ENCODE measurements at regions not wholly inside any gene's neighbourhood (a gene's known extent, or its start where the extent isn't known, plus 50 kb on each side); places are given as distances from the start of the nearest gene placed in this dataset.

DNA sequence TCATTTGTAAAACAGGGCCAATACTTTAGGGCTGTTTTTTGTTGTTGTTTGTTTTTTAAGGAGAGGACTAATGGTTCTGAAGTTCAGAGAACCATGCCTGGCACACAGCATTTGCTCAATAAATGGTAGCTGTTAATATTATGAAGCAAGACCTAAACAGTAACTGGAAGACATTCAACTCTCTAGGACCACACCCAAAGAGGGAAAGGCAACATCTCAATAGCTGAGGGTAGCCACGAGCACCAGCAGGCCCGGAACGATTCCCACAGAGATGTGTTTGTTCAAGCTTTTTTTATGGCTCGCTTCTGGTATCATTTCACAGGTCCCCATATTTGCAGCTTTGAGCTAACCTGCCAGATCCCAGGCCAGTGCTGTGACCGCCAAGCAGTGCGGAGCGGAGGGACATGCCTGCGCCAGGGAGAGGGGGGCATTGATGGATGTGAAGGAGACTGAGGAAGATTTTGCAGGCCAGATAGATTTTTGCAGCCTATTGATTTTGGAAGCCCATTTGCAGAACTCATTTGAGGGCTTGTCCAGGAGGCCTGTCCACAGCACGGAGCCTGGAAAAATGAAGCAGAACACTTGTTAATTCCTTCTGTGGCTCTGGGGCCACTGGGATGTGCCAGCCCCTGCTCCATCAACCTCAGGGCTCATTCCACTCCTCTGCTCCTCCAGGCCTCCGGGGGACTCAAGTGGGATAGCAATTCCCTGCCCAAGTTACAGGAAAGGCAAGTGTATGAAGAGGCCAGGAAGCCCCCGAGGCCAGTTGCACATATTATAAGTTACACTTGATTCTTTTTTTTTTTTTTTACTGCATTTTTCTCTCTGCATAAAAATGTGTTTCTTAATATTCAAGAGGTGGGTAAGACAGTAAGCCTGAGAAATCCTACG, 57.3 kb upstream of the FGFR2 start:
- no peak overlapping the region for H3K4me2 ChIP-seq
- H3K27ac ChIP-seq = no peak overlapping the region
- no peaks in the 10 kb centered on the region for H3K27me3 ChIP-seq (ENCODE audit: insufficient read depth, low read depth)
- H3K9ac ChIP-seq = no peak overlapping the region
- no peaks in the 10 kb centered on the region for H3K36me3 ChIP-seq (ENCODE audit: insufficient read depth)
- no peaks in the 10 kb centered on the region for H4K20me1 ChIP-seq (ENCODE audit: insufficient read depth)
- no peaks in the 10 kb centered on the region for H3K79me2 ChIP-seq (ENCODE audit: insufficient read depth, low read depth)
- H2AFZ ChIP-seq (ENCODE audit: low read depth) = no peak overlapping the region
- H3K4me3 ChIP-seq (IDR thresholded peaks at IDR 0.05; ENCODE audit: insufficient read depth, low read depth, low read length) = no peak overlapping the region
- TF ChIP-seq, protein P1, sequence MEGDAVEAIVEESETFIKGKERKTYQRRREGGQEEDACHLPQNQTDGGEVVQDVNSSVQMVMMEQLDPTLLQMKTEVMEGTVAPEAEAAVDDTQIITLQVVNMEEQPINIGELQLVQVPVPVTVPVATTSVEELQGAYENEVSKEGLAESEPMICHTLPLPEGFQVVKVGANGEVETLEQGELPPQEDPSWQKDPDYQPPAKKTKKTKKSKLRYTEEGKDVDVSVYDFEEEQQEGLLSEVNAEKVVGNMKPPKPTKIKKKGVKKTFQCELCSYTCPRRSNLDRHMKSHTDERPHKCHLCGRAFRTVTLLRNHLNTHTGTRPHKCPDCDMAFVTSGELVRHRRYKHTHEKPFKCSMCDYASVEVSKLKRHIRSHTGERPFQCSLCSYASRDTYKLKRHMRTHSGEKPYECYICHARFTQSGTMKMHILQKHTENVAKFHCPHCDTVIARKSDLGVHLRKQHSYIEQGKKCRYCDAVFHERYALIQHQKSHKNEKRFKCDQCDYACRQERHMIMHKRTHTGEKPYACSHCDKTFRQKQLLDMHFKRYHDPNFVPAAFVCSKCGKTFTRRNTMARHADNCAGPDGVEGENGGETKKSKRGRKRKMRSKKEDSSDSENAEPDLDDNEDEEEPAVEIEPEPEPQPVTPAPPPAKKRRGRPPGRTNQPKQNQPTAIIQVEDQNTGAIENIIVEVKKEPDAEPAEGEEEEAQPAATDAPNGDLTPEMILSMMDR (conservative IDR thresholded peaks at IDR 0.05; ENCODE audit: low read depth, low read length) = no peak
- H3K4me1 ChIP-seq (ENCODE audit: low read depth, poor library complexity, severe bottlenecking) = no peaks in the 10 kb centered on the region

DNA sequence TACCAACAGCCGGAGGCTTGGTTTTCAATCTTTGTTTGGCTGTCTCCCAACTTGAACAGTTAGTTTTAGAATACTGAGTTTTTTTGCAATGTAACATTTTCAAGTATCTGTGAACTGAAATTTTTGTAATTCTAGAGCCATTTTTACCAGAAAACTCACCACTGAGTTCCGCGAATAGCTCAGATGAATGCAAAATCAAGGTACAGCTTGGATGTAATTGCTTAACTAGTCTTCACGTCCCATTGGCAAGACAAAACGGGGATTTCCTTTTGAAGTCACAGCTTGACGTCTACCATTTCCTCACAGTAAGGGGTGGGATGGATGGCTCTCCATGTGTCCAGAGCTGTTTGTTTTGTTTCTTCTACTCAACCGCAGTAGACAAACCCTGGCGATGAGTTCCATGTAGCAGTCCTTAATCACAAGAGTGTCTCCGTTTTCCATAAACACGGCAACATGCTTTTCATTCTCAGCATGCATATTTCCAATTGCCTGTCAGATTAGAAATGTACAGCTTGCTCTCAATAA, 55.8 kb upstream of the FGFR2 start:
- no peaks in the 10 kb centered on the region for H3K27me3 ChIP-seq (ENCODE audit: insufficient read depth, low read depth)
- H3K27ac ChIP-seq = no peak overlapping the region
- no peak overlapping the region for H3K9ac ChIP-seq
- no peak overlapping the region for H3K4me3 ChIP-seq (IDR thresholded peaks at IDR 0.05; ENCODE audit: insufficient read depth, low read depth, low read length)
- TF ChIP-seq, protein P1 (conservative IDR thresholded peaks at IDR 0.05; ENCODE audit: low read depth, low read length) = no peak
- no peaks in the 10 kb centered on the region for H3K4me1 ChIP-seq (ENCODE audit: low read depth, poor library complexity, severe bottlenecking)
- no peak overlapping the region for H3K4me2 ChIP-seq
- H3K36me3 ChIP-seq (ENCODE audit: insufficient read depth) = no peaks in the 10 kb centered on the region
- H4K20me1 ChIP-seq (ENCODE audit: insufficient read depth) = no peaks in the 10 kb centered on the region
- H3K79me2 ChIP-seq (ENCODE audit: insufficient read depth, low read depth) = no peaks in the 10 kb centered on the region
- H2AFZ ChIP-seq (ENCODE audit: low read depth) = no peak overlapping the region

DNA sequence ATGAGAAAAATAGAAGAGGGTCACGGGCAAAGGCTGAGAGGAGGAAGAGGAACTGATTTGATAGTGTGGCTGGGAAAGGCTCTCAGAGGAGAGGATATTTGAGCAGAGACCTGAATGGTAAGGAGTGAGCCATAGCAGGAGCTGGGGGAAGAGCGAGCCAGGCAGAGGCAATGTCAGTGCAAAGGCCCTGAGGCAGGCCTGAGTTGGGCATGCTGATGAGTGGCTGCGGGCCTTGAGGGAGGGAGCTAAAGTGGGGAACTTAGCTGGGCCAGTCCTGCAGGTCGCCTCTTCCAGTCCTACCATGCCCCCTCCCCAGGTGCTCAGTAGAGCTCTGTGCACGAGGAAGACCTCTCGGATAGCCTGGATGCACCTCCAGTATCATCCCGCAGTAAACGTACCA, 55.4 kb upstream of the FGFR2 start:
- Histone ChIP-seq H3K27me3 (ENCODE audit: insufficient read depth, low read depth) (no peaks in the 10 kb centered on the region), H3K4me1 (ENCODE audit: low read depth, poor library complexity, severe bottlenecking) (no peaks in the 10 kb centered on the region), H3K9ac (no peak overlapping the region), H3K36me3 (ENCODE audit: insufficient read depth) (no peaks in the 10 kb centered on the region), H3K27ac (no peak overlapping the region), H3K79me2 (ENCODE audit: insufficient read depth, low read depth) (no peaks in the 10 kb centered on the region), H3K4me2 (no peak overlapping the region), H2AFZ (ENCODE audit: low read depth) (no peak overlapping the region), H3K4me3 (IDR thresholded peaks at IDR 0.05; ENCODE audit: insufficient read depth, low read depth, low read length) (no peak overlapping the region), H4K20me1 (ENCODE audit: insufficient read depth) (no peaks in the 10 kb centered on the region)
- TF ChIP-seq, protein P1 (conservative IDR thresholded peaks at IDR 0.05; ENCODE audit: low read depth, low read length) = no peak

DNA sequence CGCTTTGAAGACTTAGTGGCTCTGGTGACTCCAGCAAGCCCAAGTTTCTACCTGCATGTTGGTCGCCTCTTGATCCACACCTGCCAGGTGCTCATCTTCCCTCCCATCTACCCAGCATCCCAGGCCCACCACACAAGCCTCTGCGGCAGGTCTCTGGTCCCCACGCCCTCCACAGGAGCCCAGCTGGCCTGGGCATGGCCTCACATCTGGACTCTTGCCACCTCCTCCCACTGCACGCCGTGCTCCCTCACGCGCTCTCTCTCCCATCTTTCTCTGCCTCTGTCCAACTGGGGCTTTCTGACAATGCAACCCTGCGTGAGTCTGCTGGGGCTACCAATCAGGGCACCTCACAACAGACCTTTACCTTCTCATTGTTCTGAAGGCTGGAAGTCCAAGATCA, 50.2 kb upstream of the FGFR2 start:
- H2AFZ ChIP-seq (ENCODE audit: low read depth) = no peak overlapping the region
- H3K4me2 ChIP-seq = no peak overlapping the region
- H3K4me3 ChIP-seq (IDR thresholded peaks at IDR 0.05; ENCODE audit: insufficient read depth, low read depth, low read length) = no peak overlapping the region
- H3K36me3 ChIP-seq (ENCODE audit: insufficient read depth) = no peaks in the 10 kb centered on the region
- H4K20me1 ChIP-seq (ENCODE audit: insufficient read depth) = no peaks in the 10 kb centered on the region
- H3K9ac ChIP-seq = no peak overlapping the region
- no peak overlapping the region for H3K27ac ChIP-seq
- no peaks in the 10 kb centered on the region for H3K4me1 ChIP-seq (ENCODE audit: low read depth, poor library complexity, severe bottlenecking)
- H3K79me2 ChIP-seq (ENCODE audit: insufficient read depth, low read depth) = no peaks in the 10 kb centered on the region
- no peaks in the 10 kb centered on the region for H3K27me3 ChIP-seq (ENCODE audit: insufficient read depth, low read depth)
- TF ChIP-seq, protein P1 (conservative IDR thresholded peaks at IDR 0.05; ENCODE audit: low read depth, low read length) = no peak

Data from KMS-11 (cell line).